Body of pancreas (tissue), 4 donors: ENCODE measurements at regions not wholly inside any gene's neighbourhood (a gene's known extent, or its start where the extent isn't known, plus 50 kb on each side); places are given as distances from the start of the nearest gene placed in this dataset.

Source experiments
- CTCF ChIP-seq, 7 experiments: fragments of 450-650 bp in 4 of 7; fragments of 200-600 bp in 3 of 7; sonication (generic) in 3 of 7; IDR thresholded peaks; one replicate each; pipeline ENCODE4 v1.5.1; 2016 to 2019; ENCODE audit warnings: antibody characterized with exemption in 7 of 7
- POLR2A ChIP-seq, 3 donors: fragments of 450-650 bp; IDR thresholded peaks; one replicate each; pipeline ENCODE4 v1.6.1; 2016; ENCODE audit warnings: antibody characterized with exemption in 3 of 3, mild to moderate bottlenecking in 2 of 3

- no peak for TF ChIP-seq CTCF (IDR thresholded peaks at IDR 0.05)
- no peak for TF ChIP-seq POLR2A (IDR thresholded peaks at IDR 0.05)
Measured at GRCh38 chr3:150142936-150143335, 172.2 kb upstream of the PFN2 start.
